Trophoblast cell (in vitro differentiated cells and primary cell): ENCODE measurements at regions not wholly inside any gene's neighbourhood (a gene's known extent, or its start where the extent isn't known, plus 50 kb on each side); places are given as distances from the start of the nearest gene placed in this dataset.

ENCODE experiments used
- DNase-seq, 2 donors: peaks; one replicate each; pipeline ENCODE4 v3.0.0-alpha.2; 2016
- H2AFZ ChIP-seq: 2 replicates; pipeline ENCODE4 v1.6.1; 2013; ENCODE audit warnings: low read length, moderate library complexity, mild to moderate bottlenecking; ENCODE audit not compliant: insufficient read depth, poor library complexity
- H2AK5ac ChIP-seq: 2 replicates; pipeline ENCODE4 v1.6.1; 2013; ENCODE audit warnings: mild to moderate bottlenecking, low read length
- H2BK120ac ChIP-seq: 2 replicates; pipeline ENCODE4 v1.6.1; 2013; ENCODE audit warnings: low read length, mild to moderate bottlenecking, moderate library complexity; ENCODE audit not compliant: insufficient read depth, poor library complexity
- H2BK12ac ChIP-seq: 2 replicates; pipeline ENCODE4 v1.6.1; 2013; ENCODE audit warnings: mild to moderate bottlenecking, low read length, moderate library complexity
- H2BK5ac ChIP-seq: 2 replicates; pipeline ENCODE4 v1.6.1; 2013; ENCODE audit warnings: low read length, low read depth, moderate library complexity, mild to moderate bottlenecking; ENCODE audit not compliant: poor library complexity
- H3K14ac ChIP-seq: 2 replicates; pipeline ENCODE4 v1.6.1; 2013; ENCODE audit warnings: mild to moderate bottlenecking, low read length
- H3K18ac ChIP-seq: 2 replicates; pipeline ENCODE4 v1.6.1; 2013; ENCODE audit warnings: mild to moderate bottlenecking, low read length
- H3K23ac ChIP-seq: 2 replicates; pipeline ENCODE4 v1.6.1; 2013; ENCODE audit warnings: low read length
- H3K27ac ChIP-seq: 2 replicates; pipeline ENCODE4 v1.5.1; 2013; ENCODE audit warnings: low read depth, mild to moderate bottlenecking, inconsistent platforms, low read length, moderate library complexity
- H3K27me3 ChIP-seq: 2 replicates; pipeline ENCODE4 v1.6.1; 2013; ENCODE audit warnings: inconsistent platforms, mild to moderate bottlenecking, low read length, moderate library complexity; ENCODE audit not compliant: insufficient read depth
- H3K36me3 ChIP-seq, 2 experiments: 1 replicate in 1 of 2; 2 replicates in 1 of 2; pipeline ENCODE4 v1.6.1; 2013; ENCODE audit warnings: low read length in 2 of 2, mild to moderate bottlenecking in 2 of 2, moderate library complexity in 1 of 2; ENCODE audit not compliant: insufficient read depth in 2 of 2, control insufficient read depth in 1 of 2
- H3K4ac ChIP-seq: 2 replicates; pipeline ENCODE4 v1.6.1; 2013; ENCODE audit warnings: low read depth, mild to moderate bottlenecking, low read length, moderate library complexity
- H3K4me1 ChIP-seq, 2 experiments: 1 replicate in 1 of 2; 2 replicates in 1 of 2; pipeline ENCODE4 v1.6.1; 2013; ENCODE audit warnings: low read length in 2 of 2, mild to moderate bottlenecking in 2 of 2, moderate library complexity in 1 of 2; ENCODE audit not compliant: insufficient read depth in 2 of 2, control insufficient read depth in 1 of 2
- H3K4me2 ChIP-seq: 2 replicates; pipeline ENCODE4 v1.6.1; 2013; ENCODE audit warnings: inconsistent platforms, mild to moderate bottlenecking, low read length, moderate library complexity
- H3K4me3 ChIP-seq: 2 replicates; pipeline ENCODE4 v1.5.1; 2013; ENCODE audit warnings: mild to moderate bottlenecking, low read depth, low read length, inconsistent platforms
- H3K79me1 ChIP-seq: one replicate; pipeline ENCODE4 v1.6.1; 2013; ENCODE audit warnings: low read length
- H3K79me2 ChIP-seq: 2 replicates; pipeline ENCODE4 v1.6.1; 2013; ENCODE audit warnings: low read length, mild to moderate bottlenecking; ENCODE audit not compliant: control insufficient read depth, insufficient read depth, poor library complexity
- H3K9ac ChIP-seq: 2 replicates; pipeline ENCODE4 v1.6.1; 2013; ENCODE audit warnings: mild to moderate bottlenecking, low read length
- H3K9me3 ChIP-seq: 2 replicates; pipeline ENCODE4 v1.6.1; 2013; ENCODE audit warnings: low read depth, mild to moderate bottlenecking, control low read depth, inconsistent platforms, low read length; ENCODE audit not compliant: insufficient read depth
- H4K12ac ChIP-seq: 2 replicates; pipeline ENCODE4 v1.6.1; 2013; ENCODE audit warnings: low read depth, mild to moderate bottlenecking, low read length, moderate library complexity
- H4K8ac ChIP-seq: 2 replicates; pipeline ENCODE4 v1.6.1; 2013; ENCODE audit warnings: low read depth, mild to moderate bottlenecking, low read length, moderate library complexity
- H4K91ac ChIP-seq: one replicate; pipeline ENCODE4 v1.6.1; 2013; ENCODE audit warnings: low read depth, mild to moderate bottlenecking, low read length, moderate library complexity
- WGBS: extraction: QIAGEN DNeasy Blood & Tissue Kit; methylation state at CpG from one replicate; pipeline ENCODE4 v1.1.7; 2013; ENCODE audit warnings: missing lambda C conversion rate; ENCODE audit not compliant: insufficient read length, insufficient coverage; ENCODE audit errors: extremely low coverage; 5-methylcytosine and 5-hydroxymethylcytosine counted together

GRCh38 chr5:75890546-75890945, 173.3 kb upstream of the POC5 start:
- Histone ChIP-seq H2BK120ac (no peak overlapping the region), H3K79me2 (no peaks in the 10 kb centered on the region), H2BK12ac (no peak overlapping the region), H3K4ac (no peak overlapping the region), H3K4me3 (no peak overlapping the region), H2AFZ (no peak overlapping the region), H2AK5ac (no peak overlapping the region), H3K79me1 (no peaks in the 10 kb centered on the region), H3K4me1 (peaks cover 0 to 8% of the 10 kb centered on the region in 2 experiments), H4K8ac (no peak overlapping the region), H3K9me3 (no peaks in the 10 kb centered on the region), H4K91ac (no peak overlapping the region), H3K9ac (no peak overlapping the region), H3K4me2 (no peak overlapping the region), H3K36me3 (no peaks in the 10 kb centered on the region), H3K27ac (no peak overlapping the region), H2BK5ac (no peak overlapping the region), H3K27me3 (peaks cover 2% of the 10 kb centered on the region), H3K18ac (no peak overlapping the region), H3K14ac (no peak overlapping the region), H4K12ac (no peak overlapping the region), H3K23ac (no peak overlapping the region)
- no peak for DNase-seq
- WGBS: no CpG with 5 or more reads among the region's 1 CpG

DNA sequence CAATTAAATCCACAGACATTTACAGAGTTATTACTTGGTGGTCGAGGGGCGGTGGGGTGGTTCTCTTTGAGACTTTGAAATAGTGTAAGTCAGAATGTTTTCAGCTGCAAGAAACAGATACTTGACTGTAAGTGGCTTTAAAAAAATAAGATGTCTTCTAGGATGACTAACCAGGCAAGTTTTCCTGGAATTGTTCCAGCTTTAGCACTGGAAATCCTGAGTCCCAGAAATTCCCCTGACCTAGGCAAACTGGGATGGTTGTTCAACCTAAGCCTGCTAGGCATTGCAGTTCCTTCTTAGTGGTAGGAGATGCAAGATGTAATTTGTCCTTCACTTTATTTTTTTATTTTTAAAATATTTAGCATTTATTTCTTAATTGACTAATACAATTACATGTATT, 169.5 kb upstream of the POC5 start:
- no CpG with 5 or more reads among the region's 2 CpGs for WGBS
- no peak overlapping the region for H2BK120ac ChIP-seq
- H3K79me1 ChIP-seq: no peaks in the 10 kb centered on the region
- no peak overlapping the region for H3K4me3 ChIP-seq
- H3K4me1 ChIP-seq: peaks cover 0 to 8% of the 10 kb centered on the region in 2 experiments
- H3K36me3 ChIP-seq: no peaks in the 10 kb centered on the region
- no peak overlapping the region for H3K4ac ChIP-seq
- no peaks in the 10 kb centered on the region for H3K27me3 ChIP-seq
- no peak overlapping the region for H4K12ac ChIP-seq
- H3K14ac ChIP-seq: no peak overlapping the region
- H3K23ac ChIP-seq: no peak overlapping the region
- H2BK12ac ChIP-seq: no peak overlapping the region
- H4K8ac ChIP-seq: no peak overlapping the region
- no peak overlapping the region for H3K4me2 ChIP-seq
- no peak overlapping the region for H2AK5ac ChIP-seq
- no peaks in the 10 kb centered on the region for H3K9me3 ChIP-seq
- H4K91ac ChIP-seq: no peak overlapping the region
- H2BK5ac ChIP-seq: no peak overlapping the region
- no peak overlapping the region for H3K27ac ChIP-seq
- no peak overlapping the region for H3K9ac ChIP-seq
- H3K79me2 ChIP-seq: no peaks in the 10 kb centered on the region
- no peak overlapping the region for H3K18ac ChIP-seq
- DNase-seq: peak; percentile 42 to 74
- H2AFZ ChIP-seq: no peak overlapping the region

DNA sequence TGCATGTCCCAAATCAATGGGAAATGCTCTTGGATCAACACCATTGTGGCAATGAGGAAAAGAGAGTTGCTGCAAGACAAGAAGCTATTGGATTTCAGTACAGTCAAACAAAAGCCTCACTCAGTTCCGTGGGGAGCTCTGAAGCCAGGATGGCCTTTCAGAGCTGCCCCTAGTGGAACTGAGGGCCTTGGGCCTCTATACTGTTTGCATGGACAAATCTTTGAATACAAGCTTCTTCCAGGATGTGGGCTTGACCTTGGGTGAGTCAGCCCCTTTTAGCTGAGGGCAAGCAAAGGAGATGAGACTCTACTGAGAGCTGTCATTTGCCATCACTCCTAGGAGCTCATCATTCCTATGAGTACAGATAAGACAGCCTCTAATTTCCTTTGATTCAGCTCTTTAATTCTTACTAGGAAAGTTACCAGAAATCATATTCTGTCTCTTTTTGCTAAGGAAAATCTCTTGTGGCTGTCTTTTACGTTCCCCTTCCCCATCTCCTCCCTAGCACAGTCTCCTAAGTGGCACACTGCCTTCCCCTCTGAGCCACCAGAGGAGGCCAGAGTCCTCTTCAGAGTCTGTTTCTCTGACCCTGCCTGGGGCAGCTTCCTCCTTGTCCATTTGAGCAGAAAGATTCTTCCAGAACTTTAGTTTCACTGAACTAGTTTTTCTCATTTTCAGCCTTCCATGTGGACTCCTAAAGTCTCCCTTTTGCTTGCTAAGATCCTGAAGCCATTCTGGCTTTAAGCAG, 168.8 kb upstream of the POC5 start:
- Histone ChIP-seq H3K79me1 (no peaks in the 10 kb centered on the region), H3K9me3 (no peaks in the 10 kb centered on the region), H2BK12ac (no peak overlapping the region), H3K14ac (no peak overlapping the region), H3K23ac (no peak overlapping the region), H3K36me3 (no peaks in the 10 kb centered on the region), H3K27ac (peak overlapping the region; percentile 36), H4K12ac (no peak overlapping the region), H3K4me3 (no peak overlapping the region), H2BK120ac (no peak overlapping the region), H3K4me2 (no peak overlapping the region), H3K9ac (no peak overlapping the region), H3K79me2 (no peaks in the 10 kb centered on the region), H4K8ac (no peak overlapping the region), H3K18ac (no peak overlapping the region), H2AFZ (no peak overlapping the region), H4K91ac (no peak overlapping the region), H3K4me1 (peaks cover 0 to 8% of the 10 kb centered on the region in 2 experiments), H3K27me3 (no peaks in the 10 kb centered on the region), H3K4ac (no peak overlapping the region), H2BK5ac (no peak overlapping the region), H2AK5ac (no peak overlapping the region)
- no CpG with 5 or more reads among the region's 2 CpGs for WGBS
- DNase-seq: peak; percentile 45 to 60

- H2BK12ac ChIP-seq: no peak overlapping the region
- H3K9me3 ChIP-seq: no peaks in the 10 kb centered on the region
- H3K18ac ChIP-seq: no peak overlapping the region
- no peak overlapping the region for H3K23ac ChIP-seq
- no peak overlapping the region for H3K4ac ChIP-seq
- H2BK120ac ChIP-seq: no peak overlapping the region
- no peak overlapping the region for H3K4me3 ChIP-seq
- H4K8ac ChIP-seq: no peak overlapping the region
- no peaks in the 10 kb centered on the region for H3K36me3 ChIP-seq
- DNase-seq: peak; percentile 94 to 95
- no peak overlapping the region for H4K91ac ChIP-seq
- H2AFZ ChIP-seq: no peak overlapping the region
- H3K79me1 ChIP-seq: no peaks in the 10 kb centered on the region
- H3K9ac ChIP-seq: no peak overlapping the region
- peaks cover 0 to 8% of the 10 kb centered on the region in 2 experiments for H3K4me1 ChIP-seq
- H3K14ac ChIP-seq: no peak overlapping the region
- WGBS: no CpG with 5 or more reads among the region's 1 CpG
- H3K4me2 ChIP-seq: no peak overlapping the region
- no peak overlapping the region for H2AK5ac ChIP-seq
- no peak overlapping the region for H4K12ac ChIP-seq
- H3K27me3 ChIP-seq: no peaks in the 10 kb centered on the region
- H3K79me2 ChIP-seq: no peaks in the 10 kb centered on the region
- H3K27ac ChIP-seq: no peak overlapping the region
- H2BK5ac ChIP-seq: no peak overlapping the region
Observed at GRCh38 chr5:75885321-75885720, 168.1 kb upstream of the POC5 start.
